ENCODE measurements at regions not wholly inside any gene's neighbourhood (a gene's known extent, or its start where the extent isn't known, plus 50 kb on each side); places are given as distances from the start of the nearest gene placed in this dataset.

DNA sequence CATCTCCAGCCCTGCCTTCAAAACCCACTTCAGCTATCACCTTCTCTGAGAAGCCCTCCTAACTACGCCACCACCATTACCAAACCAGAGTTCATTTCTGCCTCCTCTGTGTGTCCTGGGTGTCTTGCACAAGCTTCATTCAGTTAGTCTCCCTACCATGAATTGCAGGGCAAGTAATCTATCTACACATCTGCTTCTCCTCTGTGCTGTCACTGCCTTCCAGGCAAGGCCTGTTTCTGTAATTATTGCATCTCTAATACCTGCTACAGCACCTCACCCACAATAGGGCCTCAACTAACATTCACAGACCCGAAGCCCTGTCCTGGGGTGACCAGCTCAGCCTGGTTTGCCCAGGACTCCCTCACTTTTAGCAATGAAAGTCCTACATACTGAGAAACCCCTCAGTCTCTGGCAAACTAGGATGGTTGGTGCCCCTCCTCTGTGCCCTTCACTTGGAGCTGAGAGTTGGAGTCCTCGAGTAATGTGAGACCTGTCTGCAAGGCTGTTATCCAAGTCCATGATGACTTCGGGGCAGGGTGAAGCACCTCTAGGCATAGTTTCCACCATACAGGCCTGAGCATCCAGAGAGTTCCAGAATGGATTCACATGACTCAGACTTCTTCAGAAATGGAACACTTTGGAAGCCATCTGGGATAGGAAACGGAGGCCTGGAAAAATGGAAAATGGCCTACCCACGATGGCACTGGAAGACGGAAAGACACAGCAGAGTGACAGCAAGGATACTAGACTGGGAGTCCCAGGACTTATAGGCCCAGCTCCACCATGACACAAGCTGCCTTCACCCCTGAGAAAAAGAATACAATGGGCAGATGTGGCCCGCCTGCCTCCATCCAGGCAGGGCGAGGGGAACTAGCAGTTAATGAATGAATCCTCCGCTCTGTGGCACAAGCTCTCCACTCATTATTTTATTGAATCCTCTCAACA, 269.3 kb downstream of the BUD13 start:
- no peak for DNase-seq

DNA sequence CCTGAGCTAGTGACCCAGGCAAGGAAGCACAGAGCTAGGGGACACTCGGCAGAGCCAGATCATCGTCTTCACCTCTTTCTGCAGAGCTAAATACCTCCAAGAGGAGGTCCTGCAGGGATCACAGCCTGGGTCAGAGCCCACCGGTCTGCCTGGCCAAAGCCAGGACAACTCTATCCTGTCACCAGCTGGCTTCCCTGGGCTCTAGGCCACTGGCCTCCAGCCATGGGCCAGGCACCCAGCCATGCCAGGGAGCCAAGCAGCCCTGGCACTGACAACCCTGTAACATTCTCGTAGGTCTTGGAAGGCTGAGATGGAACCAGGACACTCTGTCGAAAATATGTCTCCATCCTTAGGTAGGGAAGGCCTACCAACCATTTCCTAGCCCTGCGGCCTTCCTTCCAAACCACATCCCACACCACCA, 270.1 kb downstream of the BUD13 start:
- no peak for DNase-seq

DNA sequence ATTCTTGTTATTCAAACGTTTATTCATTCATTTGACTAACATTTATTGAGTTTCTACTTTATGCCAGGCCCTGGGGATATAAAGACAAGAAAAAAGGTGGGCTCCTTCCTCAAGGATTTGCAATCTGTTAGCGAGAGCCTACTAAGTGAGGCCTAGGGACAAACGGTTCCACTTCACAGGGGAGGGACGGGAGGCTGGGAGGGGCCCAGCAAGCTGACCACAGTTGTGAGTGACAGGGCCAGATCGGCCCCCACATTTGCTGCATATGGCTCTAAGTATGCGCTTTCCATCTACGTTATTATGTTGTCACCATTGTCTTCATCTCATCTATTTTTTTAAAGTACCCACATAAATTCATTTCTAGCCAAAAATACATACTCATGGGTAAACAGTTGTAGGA, 271.1 kb downstream of the BUD13 start:
- no peak for DNase-seq

DNA sequence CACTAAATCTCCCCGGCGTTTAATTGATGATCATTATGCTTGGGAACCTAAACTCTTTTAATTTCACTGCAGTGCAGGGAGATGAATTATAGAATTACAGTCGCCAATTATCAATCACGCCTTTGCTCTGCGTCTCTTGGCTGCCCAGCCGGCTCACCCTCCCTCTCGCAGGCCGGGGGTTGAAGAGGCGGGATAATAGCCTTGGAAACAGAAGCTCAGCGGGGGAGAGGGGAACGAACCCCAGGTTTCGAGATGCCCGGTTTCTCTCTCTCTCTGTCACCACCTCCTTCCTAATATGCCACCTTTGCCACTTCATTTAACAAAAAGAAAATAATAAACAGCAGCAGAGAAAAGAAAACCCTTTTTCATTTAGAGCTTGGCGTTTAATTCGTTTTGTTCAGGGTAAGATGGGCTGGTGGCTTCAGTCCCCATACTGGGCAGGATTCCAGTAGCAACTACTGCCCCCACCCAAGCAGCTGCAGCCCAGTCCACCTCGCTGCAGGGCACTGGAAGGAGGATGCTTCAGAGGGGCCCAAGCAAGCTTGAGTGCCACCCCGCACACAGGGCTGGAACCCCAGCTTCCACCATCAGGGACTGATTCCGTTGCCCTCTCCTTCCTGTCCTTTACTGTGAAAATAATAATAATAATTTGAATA, 271.7 kb downstream of the BUD13 start:
- no peak for DNase-seq

DNA sequence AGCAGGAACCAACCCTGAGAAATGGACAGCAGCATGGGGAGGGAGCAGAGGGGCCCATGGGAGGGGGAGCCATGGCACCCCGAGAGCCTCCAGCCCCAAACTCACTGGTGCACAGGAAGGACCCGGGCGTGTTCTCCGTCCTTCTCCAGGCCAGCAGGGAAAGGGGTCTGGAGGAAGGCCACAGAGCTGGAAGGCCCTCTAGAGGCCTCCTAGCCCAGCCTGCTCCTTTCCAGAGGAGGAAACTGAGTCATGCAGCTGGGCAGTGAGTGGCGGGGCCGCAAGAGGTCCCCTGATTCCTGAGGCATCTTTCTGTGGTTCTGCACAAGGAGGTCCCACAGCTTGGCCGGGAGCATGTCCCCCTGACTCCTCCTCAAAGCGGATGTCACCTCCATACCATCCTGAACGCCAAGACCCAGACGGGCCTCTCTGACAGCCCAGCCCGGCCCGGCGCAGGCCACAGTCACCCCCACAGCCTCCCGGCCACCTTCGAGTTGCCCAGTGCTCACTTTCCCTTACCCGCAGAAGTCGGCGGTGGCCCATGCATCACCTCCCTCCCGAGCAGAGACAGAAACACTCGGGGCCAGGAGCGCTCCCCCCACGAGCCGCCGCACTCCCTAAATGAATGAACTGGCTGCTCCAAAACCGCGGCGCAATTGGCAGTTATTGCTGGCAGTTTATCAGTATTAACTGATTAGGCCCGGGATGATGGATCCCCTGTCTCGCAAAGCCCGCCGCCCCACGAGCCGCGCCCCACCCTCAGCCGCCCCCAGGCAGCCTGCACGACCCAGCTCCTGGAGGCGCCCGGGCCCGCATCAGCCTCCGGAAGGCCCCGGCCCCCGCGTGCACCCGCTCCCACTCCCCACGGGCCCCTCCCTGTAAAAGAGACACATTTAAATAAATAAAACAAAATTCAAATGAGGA, 272.5 kb downstream of the BUD13 start:
- DNase-seq: no peak

DNA sequence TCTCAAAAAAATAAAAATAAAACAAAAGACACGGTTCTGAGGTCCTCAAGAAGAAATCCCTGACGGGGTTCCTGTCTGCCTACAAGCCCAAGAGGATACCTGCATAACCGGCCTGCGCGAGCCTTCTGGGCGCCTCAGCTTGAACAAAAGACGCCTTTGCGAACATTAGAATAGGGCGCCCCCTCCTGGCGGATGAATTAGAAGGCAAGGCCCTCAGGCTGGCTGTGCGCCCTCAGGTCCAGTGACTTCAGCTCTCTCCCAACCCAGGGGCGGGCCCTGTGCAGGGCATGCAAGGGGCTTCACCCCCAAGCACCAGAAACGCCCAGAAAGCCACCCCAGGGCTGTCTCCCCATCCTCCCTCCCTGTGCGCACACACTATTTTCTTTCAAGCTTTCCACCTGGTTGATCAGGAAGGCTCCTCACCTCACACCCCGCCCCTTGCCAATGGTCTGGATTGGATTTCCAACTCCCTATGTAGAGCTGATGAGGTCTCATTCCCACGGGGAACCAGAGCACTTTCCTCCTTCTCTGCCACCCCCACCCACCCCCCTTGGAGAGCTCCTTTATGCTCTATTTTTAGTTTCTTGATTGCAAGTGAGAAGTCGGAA, 273.3 kb downstream of the BUD13 start:
- DNase-seq: peak; percentile 81

DNA sequence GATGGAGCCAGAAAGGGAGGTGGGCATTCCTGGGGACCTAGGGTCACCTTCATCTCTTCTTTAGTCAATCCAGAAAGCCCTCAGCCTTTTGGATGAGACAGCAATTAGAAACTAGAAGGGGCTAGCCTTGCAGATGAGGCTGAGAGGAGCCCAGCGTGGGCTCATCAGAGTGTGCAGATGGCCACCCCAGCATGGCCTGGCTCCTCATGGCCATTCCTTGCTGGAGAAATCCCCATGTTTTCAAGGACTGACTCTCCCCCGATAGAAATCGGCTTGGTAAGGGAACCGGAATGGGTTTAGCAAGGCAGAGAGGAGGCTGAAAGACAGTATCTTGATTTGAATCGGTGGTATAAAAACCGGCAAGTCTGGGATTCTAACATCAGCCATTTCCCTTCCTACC, 274.6 kb downstream of the BUD13 start:
- DNase-seq: no peak

DNA sequence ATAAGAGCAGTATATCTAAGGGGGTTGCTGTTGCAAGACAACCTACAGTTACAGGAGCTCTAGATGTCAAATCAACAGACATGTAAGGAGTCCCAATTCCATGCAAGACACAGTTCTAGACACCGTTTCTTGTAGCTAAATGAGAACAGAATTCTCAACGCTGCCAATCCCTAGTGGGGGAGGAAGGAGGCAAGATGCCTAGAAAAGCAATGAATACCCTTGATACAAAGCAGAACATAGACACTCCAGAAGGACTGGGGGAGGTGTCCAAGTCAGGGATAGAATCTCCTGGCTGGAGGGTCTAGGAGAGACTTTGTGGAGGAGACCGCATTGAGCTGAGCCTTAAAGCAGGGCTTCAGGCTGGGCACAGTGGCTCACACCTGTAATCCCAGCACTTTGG, 280.2 kb downstream of the BUD13 start:
- no peak for DNase-seq

DNA sequence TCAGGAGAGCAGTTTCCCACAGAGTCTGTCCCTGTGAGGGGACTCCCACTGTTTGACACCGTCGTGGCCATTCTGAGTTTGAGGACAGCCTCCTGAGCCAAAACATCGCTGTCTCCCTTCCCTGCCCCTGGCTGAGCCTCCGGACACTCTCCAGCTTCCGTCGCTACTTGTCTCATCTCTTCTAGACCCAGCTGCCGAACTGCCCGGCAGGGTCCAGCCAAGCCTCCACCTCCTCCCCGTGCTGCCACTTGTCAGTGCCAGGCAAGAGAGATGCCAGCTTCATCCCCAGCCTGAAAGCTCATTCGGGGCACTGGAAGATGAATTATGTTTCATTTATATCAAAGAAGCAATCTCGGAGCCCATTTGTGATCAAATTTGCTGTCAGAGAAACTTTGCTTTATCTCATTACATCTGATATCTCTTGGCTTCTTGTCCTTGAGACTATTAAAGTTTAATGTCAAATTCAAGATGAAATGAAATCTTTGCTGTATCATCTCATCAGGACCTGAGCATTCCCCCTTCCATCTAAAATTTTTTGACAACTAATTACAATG, 283.9 kb downstream of the BUD13 start:
- DNase-seq: no peak

DNA sequence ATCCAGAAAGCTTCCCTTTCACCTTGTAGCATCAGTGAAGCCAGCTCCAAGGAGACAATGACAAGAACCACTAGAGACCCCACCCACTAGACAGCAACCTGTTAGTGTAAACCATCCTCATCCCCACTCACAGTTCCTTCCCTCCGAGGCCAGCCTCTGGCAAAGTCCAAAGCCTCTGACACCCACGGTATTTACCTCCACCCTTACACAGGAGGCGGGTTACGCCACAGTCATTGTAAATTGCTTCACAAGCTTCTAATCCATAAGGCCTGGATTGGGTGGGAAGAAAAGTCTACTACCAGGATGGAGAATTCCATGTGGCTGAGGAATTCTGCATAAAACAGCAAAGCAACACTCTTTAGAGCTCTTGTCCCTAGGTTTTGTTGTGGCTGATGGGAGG, 287.4 kb downstream of the BUD13 start:
- DNase-seq: no peak

DNA sequence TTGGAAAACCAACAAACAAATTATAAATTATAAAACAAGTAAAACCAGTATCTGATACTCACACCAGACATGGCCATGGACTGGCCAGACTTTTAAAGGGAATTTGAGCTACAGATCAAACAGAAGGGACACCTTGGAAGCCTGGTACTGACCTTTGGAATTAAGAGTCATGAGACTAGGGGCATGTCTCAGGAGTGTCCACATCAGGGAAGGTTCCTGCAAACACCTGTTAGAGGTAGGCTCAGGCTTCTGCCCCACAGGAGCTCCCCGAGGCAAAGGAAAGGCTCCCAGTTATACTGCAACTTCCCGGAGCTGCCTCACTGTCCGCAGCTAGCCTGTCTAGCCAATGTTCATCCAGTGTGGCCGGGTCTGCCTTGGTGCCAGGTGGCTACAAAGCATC, 290.1 kb downstream of the BUD13 start:
- no peak for DNase-seq

DNA sequence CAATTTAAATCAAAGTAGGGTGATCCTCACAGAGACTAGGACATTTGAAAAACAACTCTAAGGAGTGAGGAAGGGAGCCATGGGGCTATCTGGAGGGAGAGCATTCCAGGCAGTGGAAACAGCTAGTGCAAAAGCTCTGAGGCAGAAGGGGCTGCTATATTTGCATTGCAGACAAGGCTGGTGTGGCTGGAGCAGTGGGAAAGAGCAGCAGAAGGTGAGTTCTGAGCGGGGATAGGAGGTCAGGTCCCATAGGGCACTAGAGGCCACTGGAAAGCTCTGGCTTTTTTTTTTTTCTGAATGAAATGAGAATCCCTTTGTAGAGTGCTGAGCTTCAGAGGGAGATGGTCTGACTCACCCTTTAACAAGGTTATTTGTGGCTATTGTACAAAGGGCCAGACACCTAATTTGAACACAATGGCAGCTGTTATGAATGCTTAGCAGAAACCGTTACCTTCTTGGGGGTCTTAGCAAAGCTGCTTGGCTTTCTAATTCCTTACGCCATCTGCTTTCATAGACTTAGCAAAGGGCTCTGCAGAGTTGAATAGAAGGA, 291.6 kb downstream of the BUD13 start:
- DNase-seq: no peak

DNA sequence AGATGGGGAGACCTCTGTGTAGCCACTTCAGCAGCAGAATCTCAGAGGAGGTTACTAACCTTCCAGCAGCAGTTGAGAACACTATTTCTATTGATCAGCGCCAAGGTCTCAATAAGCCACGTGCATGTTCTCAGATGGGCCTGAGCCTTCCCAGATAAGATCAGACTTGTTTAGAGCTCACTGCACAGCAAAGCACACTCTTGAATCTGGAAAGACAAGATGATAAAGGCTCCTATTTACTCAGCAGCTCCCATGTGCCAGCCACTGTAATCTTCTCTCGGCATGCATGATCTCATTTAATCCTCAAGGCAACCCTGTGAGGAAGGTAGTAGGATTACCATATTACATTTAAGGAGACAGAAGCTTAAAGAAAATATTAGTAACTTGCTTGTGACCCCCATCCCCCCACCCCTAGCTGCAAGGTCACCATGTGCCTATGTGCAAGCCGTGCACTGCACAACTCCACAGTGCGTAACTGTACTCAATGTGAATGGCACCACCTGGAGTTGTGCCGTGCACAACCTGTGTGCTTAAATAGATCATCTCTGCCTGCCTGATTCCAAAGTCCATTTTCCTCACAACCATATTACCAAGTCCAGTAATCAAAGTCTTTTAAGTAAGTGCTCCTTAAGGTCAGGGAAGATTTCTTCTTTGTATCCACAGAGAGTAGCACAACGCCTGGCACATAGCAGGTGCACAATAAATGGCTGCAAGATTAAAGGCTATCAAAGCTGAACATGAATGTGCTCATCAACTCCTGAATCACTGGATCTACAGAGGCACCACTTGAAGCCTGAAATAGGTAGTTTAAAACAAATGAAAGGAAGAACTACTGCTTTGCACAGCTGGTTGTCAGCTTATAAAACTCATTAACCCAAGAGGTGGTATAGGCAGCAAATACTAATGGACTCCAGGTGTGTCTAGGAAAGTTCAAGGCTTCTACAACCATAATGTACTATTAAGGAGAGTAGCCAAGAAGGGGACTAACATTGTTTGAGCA, 293.8 kb downstream of the BUD13 start:
- DNase-seq: no peak

DNA sequence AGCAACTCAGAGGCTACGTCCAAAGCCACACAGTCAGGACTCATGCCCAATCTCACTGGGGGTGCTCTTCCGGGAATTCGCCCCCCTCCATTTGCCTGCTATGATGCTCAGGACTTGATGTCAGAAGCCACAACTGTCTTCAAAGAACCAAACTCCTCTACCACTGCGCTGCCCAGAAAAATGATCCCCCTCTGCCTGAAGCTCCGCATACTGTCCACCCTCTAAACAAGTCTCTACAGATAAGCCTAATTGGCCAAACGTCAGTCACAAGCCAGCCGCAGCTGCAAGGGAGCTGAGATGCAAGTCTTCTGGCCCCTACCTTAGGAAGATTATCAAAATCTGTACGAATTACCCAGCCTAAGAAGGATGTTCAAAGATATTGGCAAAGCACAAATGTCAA, 294.6 kb downstream of the BUD13 start:
- no peak for DNase-seq

DNA sequence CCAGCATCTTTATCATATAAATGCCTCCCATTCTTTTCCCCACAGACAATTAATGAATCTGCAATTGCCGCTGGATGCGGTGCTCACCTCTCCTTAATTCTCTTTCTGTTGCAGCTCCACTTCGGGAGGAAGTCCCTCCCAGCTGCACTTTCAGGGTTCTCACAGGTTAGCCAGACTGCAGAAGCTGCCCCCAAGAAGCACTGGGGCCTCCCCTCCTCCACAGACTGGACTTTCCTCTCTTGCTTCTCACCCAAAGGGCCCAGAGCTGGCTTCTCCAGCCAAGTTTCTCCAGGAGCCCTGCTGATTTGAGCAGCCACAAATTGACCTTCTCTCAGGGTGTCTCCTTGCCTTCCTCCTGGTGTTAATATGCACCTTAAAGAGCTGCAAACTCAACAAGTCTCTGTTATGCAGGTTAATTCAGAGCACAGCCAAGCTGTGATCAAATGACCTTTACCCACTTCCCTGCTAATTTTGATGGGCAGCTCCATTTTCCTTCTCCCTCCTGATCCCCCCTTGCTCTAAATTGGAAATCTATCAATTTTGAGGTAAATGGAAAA, 298.9 kb downstream of the BUD13 start:
- DNase-seq: no peak

DNA sequence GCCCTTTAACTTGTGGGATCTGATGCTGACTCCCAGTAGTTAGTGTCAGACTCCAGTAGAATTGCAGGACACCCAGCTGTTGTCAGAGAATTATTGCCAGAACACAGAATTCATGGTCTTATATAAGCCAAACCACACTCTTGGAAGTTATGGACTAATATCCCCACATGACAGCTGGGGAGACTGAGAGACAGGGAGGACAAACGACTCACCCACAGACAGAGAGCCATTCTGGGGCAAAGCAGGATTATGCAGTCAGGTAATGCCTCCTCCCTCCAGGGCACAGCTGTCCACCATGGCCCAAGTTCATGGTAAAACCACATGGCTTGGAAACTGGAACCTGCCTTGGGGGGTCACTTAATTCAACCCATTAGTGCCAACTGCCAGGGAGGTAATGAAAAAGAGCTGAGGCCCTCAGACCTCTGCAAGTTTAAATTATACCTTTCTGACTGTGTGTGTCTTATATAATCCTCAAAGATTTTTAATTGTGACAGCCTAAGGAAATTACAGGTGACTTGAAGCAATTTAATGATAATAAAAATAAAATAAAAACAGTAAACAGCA, 299.5 kb downstream of the BUD13 start:
- DNase-seq: no peak

DNA sequence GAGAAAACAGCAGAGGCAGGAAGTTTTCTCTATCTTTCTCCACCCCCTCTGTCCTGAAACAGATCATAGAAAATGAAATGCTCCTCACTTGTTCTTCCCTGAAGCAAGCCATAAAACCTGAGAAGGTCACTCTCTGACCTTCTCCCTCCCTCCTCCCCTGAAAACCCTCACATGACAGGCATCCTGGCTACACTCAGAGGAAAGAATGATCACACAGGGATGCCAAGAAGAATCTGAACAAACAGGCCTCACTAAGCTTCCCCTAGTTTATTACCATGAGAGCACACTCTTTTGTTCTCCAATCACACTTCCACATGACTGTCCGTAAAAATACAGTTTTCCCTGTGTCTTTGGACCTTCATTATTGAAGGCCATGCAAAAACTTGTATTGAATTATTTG, 300.1 kb downstream of the BUD13 start:
- DNase-seq: no peak

DNA sequence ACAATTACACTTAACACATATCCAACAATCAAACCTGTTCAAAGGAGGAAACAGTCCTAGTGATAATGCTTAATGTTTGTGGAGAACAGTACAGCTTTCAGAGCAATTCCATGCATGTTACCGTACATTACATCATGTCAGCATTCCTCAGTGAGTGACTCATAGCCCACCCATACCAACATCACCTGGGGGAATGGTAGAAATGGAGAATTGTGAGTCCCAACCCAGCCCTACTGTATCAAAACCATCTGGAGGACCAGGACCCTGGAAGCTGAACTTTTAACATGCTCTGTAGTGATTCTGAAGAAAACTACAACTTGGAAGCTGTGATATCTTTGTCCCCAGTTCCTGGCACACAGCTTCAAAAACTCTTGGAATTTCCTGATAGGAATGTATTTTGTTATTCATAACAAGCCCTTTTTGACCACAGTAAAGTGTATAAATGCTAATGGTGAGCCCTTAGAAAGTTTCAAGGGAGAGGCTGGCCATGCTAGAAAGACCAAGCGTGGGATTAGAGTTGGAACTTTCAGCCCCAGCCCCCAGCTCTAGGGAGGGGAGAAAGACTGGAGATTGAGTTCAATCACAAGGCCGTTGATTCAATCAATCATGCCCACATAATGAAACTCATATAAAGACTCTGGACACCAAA, 301.1 kb downstream of the BUD13 start:
- DNase-seq: no peak

DNA sequence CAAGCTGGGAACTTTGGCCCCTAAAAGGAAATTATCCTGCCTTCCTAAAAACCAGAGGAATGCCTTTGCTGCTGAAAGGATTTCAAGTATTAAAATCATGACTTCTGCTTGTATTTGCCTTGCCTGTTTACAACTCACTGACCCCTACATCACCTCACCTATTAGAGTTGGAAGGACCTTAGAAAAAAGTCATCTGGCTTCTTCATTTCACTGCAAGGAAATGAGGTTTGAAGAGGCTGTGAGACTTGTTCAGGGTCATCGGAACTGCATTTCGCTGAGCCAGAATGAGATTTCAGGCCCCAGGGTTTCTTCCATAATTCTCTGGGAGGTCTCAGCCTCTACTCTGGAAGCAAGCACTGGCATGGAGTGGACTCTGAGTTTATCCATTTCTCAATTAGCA, 304.1 kb downstream of the BUD13 start:
- no peak for DNase-seq

DNA sequence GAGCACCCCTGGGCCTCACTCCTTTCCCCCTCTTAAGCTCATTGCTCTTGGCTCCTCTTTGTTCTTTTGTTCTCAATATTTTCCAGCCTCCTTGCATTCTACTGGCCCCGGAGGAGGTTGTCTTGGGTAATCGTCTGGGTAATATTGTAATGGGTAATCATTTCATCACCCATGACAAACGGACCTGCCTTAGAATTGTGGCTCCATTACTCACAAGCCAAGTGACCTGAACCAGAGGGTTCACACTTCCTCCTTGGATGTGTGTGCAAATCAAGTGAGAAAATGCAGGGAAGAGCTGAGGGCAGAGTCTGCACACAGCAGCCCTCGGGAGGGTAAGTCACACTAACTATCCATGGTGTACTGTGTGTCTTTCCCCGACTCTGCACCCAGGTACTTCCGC, 305.0 kb downstream of the BUD13 start:
- no peak for DNase-seq

All from stimulated activated CD4-positive, alpha-beta T cell treated with anti-CD3 and anti-CD28 coated beads, Interleukin-15, amount 100 ng/mL, for 24 hours (primary cell).